CD4-positive, alpha-beta memory T cell (primary cell): ENCODE measurements at regions not wholly inside any gene's neighbourhood (a gene's known extent, or its start where the extent isn't known, plus 50 kb on each side); places are given as distances from the start of the nearest gene placed in this dataset.
A peak's percentile ranks its signal among the peaks of the same experiment; 100 is the strongest.

Experiments used
- CTCF ChIA-PET: fragments of 350-600 bp; sonication (Branson Sonifier 250); formaldehyde crosslinking; loops from one replicate; lab custom pipeline; 2021; ENCODE audit warnings: inconsistent platforms; ENCODE audit not compliant: partially characterized antibody; lab: Charles Lee
- POLR2A ChIA-PET: fragments of 350-600 bp; sonication (Branson Sonifier 250); formaldehyde crosslinking; loops from one replicate; lab custom pipeline; 2021; ENCODE audit not compliant: partially characterized antibody; lab: Charles Lee
- DNase-seq, 5 donors: peaks; one replicate each; pipeline versions ENCODE4 v3.0.0 to v3.0.0-alpha.2; 2020 to 2022; ENCODE audit warnings: mixed read lengths in 1 of 5
- H3K27ac ChIP-seq: one replicate; pipeline ENCODE4 v1.7.0; 2013; ENCODE audit warnings: low read depth, low read length
- H3K27me3 ChIP-seq: 2 replicates; pipeline ENCODE4 v1.7.0; 2013; ENCODE audit warnings: mild to moderate bottlenecking, low read length, moderate library complexity; ENCODE audit not compliant: insufficient read depth
- H3K36me3 ChIP-seq: 2 replicates; pipeline ENCODE4 v1.7.0; 2013; ENCODE audit warnings: mild to moderate bottlenecking, low read length, moderate library complexity; ENCODE audit not compliant: insufficient read depth
- H3K4me1 ChIP-seq: 2 replicates; pipeline ENCODE4 v1.7.0; 2013; ENCODE audit warnings: mild to moderate bottlenecking, low read length, moderate library complexity; ENCODE audit not compliant: insufficient read depth
- H3K4me3 ChIP-seq, 2 donors: one replicate each; pipeline ENCODE4 v1.7.0; 2013; ENCODE audit warnings: low read length in 2 of 2, mild to moderate bottlenecking in 1 of 2
- H3K9me3 ChIP-seq, 2 donors: one replicate each; pipeline ENCODE4 v1.7.0; 2013; ENCODE audit warnings: low read length in 2 of 2, control low read depth in 1 of 2; ENCODE audit not compliant: control insufficient read depth in 1 of 2
- H3K27ac Mint-ChIP-seq, 7 donors: one replicate each; pipeline ENCODE4 v1.8.0; 2020 to 2021; ENCODE audit warnings: mixed read lengths in 7 of 7, mild to moderate bottlenecking in 6 of 7, inconsistent platforms in 3 of 7, moderate library complexity in 3 of 7
- H3K27me3 Mint-ChIP-seq, 2 donors: one replicate each; pipeline ENCODE4 v1.8.0; 2020 to 2021; ENCODE audit warnings: mixed read lengths in 2 of 2
- H3K36me3 Mint-ChIP-seq, 2 donors: one replicate each; pipeline ENCODE4 v1.8.0; 2020 to 2021; ENCODE audit warnings: mixed read lengths in 2 of 2, inconsistent platforms in 1 of 2, mild to moderate bottlenecking in 1 of 2
- H3K4me1 Mint-ChIP-seq, 4 donors: one replicate each; pipeline ENCODE4 v1.8.0; 2020 to 2021; ENCODE audit warnings: mixed read lengths in 4 of 4, mild to moderate bottlenecking in 1 of 4
- H3K4me3 Mint-ChIP-seq, 8 donors: one replicate each; pipeline ENCODE4 v1.8.0; 2020 to 2021; ENCODE audit warnings: mixed read lengths in 8 of 8, mild to moderate bottlenecking in 7 of 8, moderate library complexity in 6 of 8, inconsistent platforms in 3 of 8
- H3K9me3 Mint-ChIP-seq, 8 donors: one replicate each; pipeline ENCODE4 v1.8.0; 2020 to 2021; ENCODE audit warnings: mixed read lengths in 8 of 8, mild to moderate bottlenecking in 5 of 8, inconsistent platforms in 3 of 8, moderate library complexity in 1 of 8
- intact Hi-C: fragments of 100-400 bp; cut with micrococcal nuclease; formaldehyde crosslinking; loops from one replicate; pipeline ENCODE4 v1.15.1; 2023

DNA sequence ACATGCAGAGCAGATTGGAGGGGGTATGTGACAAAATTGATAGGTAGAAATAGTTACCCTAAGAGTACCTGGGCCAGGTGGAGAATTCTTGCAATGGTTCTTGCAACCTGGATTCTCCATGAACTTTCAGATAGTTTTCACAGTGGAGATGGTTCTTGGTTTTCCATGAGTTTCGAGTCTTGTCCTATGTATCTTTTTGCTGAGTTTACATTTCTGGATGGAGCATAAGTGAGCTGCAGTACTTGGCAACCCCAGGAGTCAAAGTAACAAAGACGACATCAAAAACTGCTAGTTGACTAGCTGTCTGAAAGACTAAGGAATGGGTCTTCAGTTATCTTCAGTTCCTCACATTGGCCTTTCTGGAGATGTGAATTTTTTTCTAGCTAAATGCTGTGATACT is 196.6 kb upstream of the RAD23B start:
- POLR2A ChIA-PET = no interaction called here
- H3K27ac Mint-ChIP-seq = peak overlapping the region in 1 of 7 donors; percentile 30
- peaks cover 0 to 7% (median 0%) of the 10 kb centered on the region in 8 donors for H3K9me3 Mint-ChIP-seq
- no peaks in the 10 kb centered on the region for H3K9me3 ChIP-seq
- no peaks in the 10 kb centered on the region for H3K4me1 ChIP-seq
- H3K4me3 Mint-ChIP-seq = no peak overlapping the region
- H3K27me3 ChIP-seq = no peaks in the 10 kb centered on the region
- no peaks in the 10 kb centered on the region for H3K4me1 Mint-ChIP-seq
- H3K27me3 Mint-ChIP-seq = peaks cover 2 to 10% of the 10 kb centered on the region in 2 donors
- CTCF ChIA-PET = no interaction called here
- H3K27ac ChIP-seq = no peak overlapping the region
- H3K4me3 ChIP-seq = no peak overlapping the region
- no peak for DNase-seq
- no peaks in the 10 kb centered on the region for H3K36me3 Mint-ChIP-seq
- intact Hi-C loops = no loop called here
- no peaks in the 10 kb centered on the region for H3K36me3 ChIP-seq

DNA sequence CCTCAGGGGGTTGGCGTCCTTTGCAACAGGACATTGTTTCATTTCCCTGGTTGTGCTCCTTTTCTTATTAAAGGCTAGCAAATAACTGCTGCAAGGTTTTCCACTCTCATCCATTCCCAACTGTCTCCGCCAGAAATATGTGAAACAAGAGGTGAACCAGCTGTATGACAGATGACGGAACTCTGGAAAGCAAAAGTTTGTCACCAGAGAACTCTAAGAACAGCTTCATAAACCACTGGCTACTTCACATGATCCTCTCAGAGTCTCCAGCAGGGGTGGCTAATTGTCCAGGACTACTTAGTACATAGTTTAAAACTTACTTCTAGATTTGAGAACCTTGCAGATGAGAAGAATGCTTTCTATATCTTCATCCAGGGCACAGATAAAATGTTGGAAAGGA is 195.9 kb upstream of the RAD23B start:
- Mint-ChIP-seq H3K9me3 (peaks cover 0 to 7% (median 0%) of the 10 kb centered on the region in 8 donors), H3K4me1 (no peaks in the 10 kb centered on the region), H3K27me3 (peaks cover 2 to 10% of the 10 kb centered on the region in 2 donors), H3K36me3 (no peaks in the 10 kb centered on the region), H3K27ac (no peak overlapping the region), H3K4me3 (no peak overlapping the region)
- CTCF ChIA-PET = no interaction called here
- POLR2A ChIA-PET = no interaction called here
- no peaks in the 10 kb centered on the region for H3K36me3 ChIP-seq
- no peak overlapping the region for H3K4me3 ChIP-seq
- intact Hi-C loops = no loop called here
- no peak for DNase-seq
- no peaks in the 10 kb centered on the region for H3K9me3 ChIP-seq
- H3K4me1 ChIP-seq = no peaks in the 10 kb centered on the region
- H3K27me3 ChIP-seq = no peaks in the 10 kb centered on the region
- no peak overlapping the region for H3K27ac ChIP-seq

DNA sequence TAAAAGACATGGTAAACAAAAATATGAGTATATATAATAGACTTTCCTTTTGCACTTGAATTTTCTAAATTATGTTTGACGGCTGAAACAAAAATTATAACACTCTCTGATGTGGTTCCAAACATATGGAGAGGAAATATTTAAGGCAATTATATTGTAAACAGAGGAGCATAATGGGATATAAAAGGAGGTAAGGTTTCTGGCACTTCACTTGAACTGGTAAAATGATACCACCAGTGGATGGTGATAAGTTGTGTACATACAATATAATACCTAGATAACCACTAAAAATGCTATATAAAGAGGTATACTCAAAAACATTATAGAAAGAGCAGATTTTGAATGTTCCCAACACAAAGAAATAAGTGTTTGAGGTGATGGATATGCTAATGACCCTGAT is 192.9 kb upstream of the RAD23B start:
- intact Hi-C loops = no loop called here
- H3K4me3 Mint-ChIP-seq = no peak overlapping the region
- peaks cover 0 to 7% (median 0%) of the 10 kb centered on the region in 8 donors for H3K9me3 Mint-ChIP-seq
- no peak overlapping the region for H3K27ac Mint-ChIP-seq
- Histone ChIP-seq H3K4me3 (no peak overlapping the region), H3K4me1 (no peaks in the 10 kb centered on the region), H3K27ac (no peak overlapping the region), H3K27me3 (no peaks in the 10 kb centered on the region), H3K9me3 (no peaks in the 10 kb centered on the region), H3K36me3 (no peaks in the 10 kb centered on the region)
- H3K4me1 Mint-ChIP-seq = no peaks in the 10 kb centered on the region
- ChIA-PET CTCF (no interaction called here), POLR2A (no interaction called here)
- peaks cover 0 to 5% of the 10 kb centered on the region in 2 donors for H3K27me3 Mint-ChIP-seq
- no peak for DNase-seq
- no peaks in the 10 kb centered on the region for H3K36me3 Mint-ChIP-seq

DNA sequence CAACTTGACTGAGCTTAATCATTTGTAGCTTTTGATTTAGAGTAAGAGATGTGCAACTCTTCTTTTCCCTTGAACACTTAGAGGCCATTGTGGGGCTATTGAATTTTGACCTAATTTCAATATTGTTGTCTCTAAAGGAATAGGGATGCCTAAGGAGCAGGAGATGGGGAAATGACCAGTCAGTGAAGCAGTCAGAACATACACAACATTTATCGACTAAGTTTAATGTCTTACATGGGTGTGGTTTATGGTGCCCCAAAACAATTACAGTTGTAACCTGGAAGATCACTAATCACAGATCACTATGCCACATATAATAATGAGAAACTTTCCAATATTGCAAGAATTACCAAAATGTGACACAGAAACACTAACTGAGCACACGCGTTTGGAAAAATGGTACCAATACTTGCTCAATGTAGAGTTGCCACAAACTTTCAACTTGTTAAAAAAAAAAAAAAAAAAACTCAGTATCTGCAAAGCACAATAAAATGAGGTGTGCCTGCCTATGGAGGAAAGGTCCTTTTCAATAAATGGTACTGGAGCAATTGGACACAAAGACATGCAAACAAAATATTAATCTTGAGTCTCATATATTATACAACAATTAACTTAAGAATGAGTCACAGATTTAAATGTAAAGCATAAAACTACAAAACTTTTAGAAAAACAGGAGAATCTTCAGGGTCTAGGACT is 189.6 kb upstream of the RAD23B start:
- H3K27ac ChIP-seq = no peak overlapping the region
- Mint-ChIP-seq H3K36me3 (no peaks in the 10 kb centered on the region), H3K4me3 (no peak overlapping the region), H3K27me3 (peaks cover 0 to 5% of the 10 kb centered on the region in 2 donors), H3K9me3 (peaks cover 0 to 7% (median 0%) of the 10 kb centered on the region in 8 donors), H3K4me1 (no peaks in the 10 kb centered on the region), H3K27ac (no peak overlapping the region)
- no peaks in the 10 kb centered on the region for H3K36me3 ChIP-seq
- intact Hi-C loops = no loop called here
- H3K9me3 ChIP-seq = no peaks in the 10 kb centered on the region
- H3K4me1 ChIP-seq = no peaks in the 10 kb centered on the region
- no peak overlapping the region for H3K4me3 ChIP-seq
- ChIA-PET CTCF (no interaction called here), POLR2A (no interaction called here)
- no peak for DNase-seq
- no peaks in the 10 kb centered on the region for H3K27me3 ChIP-seq

DNA sequence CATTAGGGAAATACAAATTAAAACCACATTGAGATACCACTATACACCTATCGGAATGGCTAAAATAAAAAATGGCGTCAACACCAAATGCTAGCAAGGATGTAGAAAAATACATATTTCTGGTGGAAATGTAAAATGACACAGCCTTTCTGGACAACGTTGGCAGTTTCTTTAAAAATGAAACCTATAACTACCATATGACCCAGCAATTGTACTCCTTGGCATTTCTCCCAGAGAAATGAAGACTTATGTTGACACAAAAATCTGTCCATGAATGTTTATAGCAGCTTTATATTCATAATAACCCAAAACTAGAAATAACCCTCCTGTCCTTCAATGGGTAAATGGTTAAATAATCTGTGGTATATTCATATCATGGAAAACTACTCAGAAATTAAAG is 188.7 kb upstream of the RAD23B start:
- intact Hi-C loops = no loop called here
- no peak overlapping the region for H3K4me3 ChIP-seq
- no peak overlapping the region for H3K27ac ChIP-seq
- ChIA-PET POLR2A (no interaction called here), CTCF (no interaction called here)
- H3K4me1 Mint-ChIP-seq = no peaks in the 10 kb centered on the region
- H3K27ac Mint-ChIP-seq = no peak overlapping the region
- no peak overlapping the region for H3K4me3 Mint-ChIP-seq
- no peaks in the 10 kb centered on the region for H3K27me3 Mint-ChIP-seq
- no peaks in the 10 kb centered on the region for H3K36me3 Mint-ChIP-seq
- no peaks in the 10 kb centered on the region for H3K4me1 ChIP-seq
- H3K9me3 Mint-ChIP-seq = peaks cover 0 to 2% (median 0%) of the 10 kb centered on the region in 8 donors
- H3K9me3 ChIP-seq = no peaks in the 10 kb centered on the region
- no peaks in the 10 kb centered on the region for H3K36me3 ChIP-seq
- H3K27me3 ChIP-seq = no peaks in the 10 kb centered on the region
- no peak for DNase-seq

DNA sequence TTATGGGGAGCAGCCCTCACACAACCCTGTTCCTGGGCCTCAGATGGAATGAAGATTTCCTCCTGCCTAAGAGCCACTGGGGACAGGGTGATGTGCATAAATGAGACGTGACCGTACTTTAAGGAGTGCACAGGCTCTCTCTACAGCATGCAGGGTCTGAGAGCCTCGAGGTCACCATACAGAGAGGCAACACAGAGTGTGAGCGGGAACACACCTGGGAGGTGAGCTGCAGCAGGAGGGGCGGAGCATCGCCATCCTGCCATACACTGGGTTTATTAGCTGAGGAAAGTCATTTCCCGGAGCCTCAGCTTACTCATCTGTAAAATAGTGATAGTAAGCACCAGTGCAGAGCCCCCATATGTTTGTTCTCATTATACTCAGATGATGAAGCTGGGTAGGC is 182.5 kb upstream of the RAD23B start:
- no peaks in the 10 kb centered on the region for H3K36me3 Mint-ChIP-seq
- H3K4me3 Mint-ChIP-seq = no peak overlapping the region
- H3K9me3 ChIP-seq = no peaks in the 10 kb centered on the region
- H3K4me1 ChIP-seq = no peaks in the 10 kb centered on the region
- CTCF ChIA-PET = no interaction called here
- H3K27me3 Mint-ChIP-seq = no peaks in the 10 kb centered on the region
- intact Hi-C loops = no loop called here
- no peaks in the 10 kb centered on the region for H3K4me1 Mint-ChIP-seq
- POLR2A ChIA-PET = no interaction called here
- H3K27me3 ChIP-seq = no peaks in the 10 kb centered on the region
- H3K27ac ChIP-seq = no peak overlapping the region
- no peak overlapping the region for H3K4me3 ChIP-seq
- peaks cover 0 to 2% (median 0%) of the 10 kb centered on the region in 8 donors for H3K9me3 Mint-ChIP-seq
- H3K27ac Mint-ChIP-seq = no peak overlapping the region
- H3K36me3 ChIP-seq = no peaks in the 10 kb centered on the region
- DNase-seq = no peak

DNA sequence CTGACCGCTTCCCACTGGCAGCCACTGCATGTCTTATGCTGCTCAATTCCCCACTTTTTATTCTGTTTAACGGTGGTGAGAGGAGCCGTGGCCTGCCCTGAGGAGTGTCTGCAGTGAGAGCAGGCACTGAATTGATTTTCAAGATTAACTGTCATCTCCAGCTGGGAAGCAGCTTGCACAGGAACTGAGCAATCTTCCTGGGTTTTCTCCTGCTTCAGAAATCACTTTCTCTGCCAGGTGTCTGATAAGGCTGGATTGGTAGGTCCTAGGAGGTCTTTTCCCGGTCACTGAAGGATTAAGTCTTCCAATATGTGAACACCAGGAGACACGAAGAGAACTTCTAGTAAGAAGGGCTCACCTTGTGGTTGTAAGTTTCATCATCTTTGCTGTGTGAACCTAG is 181.1 kb upstream of the RAD23B start:
- Histone ChIP-seq H3K27ac (no peak overlapping the region), H3K4me3 (no peak overlapping the region), H3K36me3 (no peaks in the 10 kb centered on the region), H3K27me3 (no peaks in the 10 kb centered on the region), H3K4me1 (no peaks in the 10 kb centered on the region), H3K9me3 (no peaks in the 10 kb centered on the region)
- Mint-ChIP-seq H3K27me3 (no peaks in the 10 kb centered on the region), H3K36me3 (no peaks in the 10 kb centered on the region), H3K9me3 (no peaks in the 10 kb centered on the region), H3K4me3 (no peak overlapping the region), H3K4me1 (no peaks in the 10 kb centered on the region), H3K27ac (no peak overlapping the region)
- intact Hi-C loops = no loop called here
- ChIA-PET CTCF (no interaction called here), POLR2A (no interaction called here)
- DNase-seq = no peak

DNA sequence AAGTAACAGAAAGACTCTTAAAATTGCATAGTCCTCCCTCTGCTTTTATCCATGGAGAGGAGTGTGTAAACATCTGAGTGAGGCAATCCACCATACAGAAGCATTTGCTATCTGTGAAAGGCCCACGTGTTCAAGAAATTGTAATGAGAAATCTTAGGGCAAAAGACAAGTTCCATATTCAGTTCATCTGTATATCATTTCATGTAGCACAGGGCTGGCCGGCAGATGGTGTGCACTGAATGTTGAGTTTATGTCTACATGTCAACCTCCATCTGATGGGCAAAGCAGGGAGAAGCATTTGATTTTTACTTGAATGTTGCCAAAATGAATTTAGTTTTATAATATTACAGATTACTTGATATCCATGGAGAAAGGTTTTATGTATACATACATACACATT is 179.5 kb upstream of the RAD23B start:
- Mint-ChIP-seq H3K9me3 (no peaks in the 10 kb centered on the region), H3K36me3 (no peaks in the 10 kb centered on the region), H3K4me3 (no peak overlapping the region), H3K27ac (no peak overlapping the region), H3K27me3 (no peaks in the 10 kb centered on the region), H3K4me1 (no peaks in the 10 kb centered on the region)
- no peaks in the 10 kb centered on the region for H3K27me3 ChIP-seq
- ChIA-PET CTCF (no interaction called here), POLR2A (no interaction called here)
- H3K27ac ChIP-seq = no peak overlapping the region
- no peaks in the 10 kb centered on the region for H3K4me1 ChIP-seq
- H3K9me3 ChIP-seq = no peaks in the 10 kb centered on the region
- DNase-seq = no peak
- intact Hi-C loops = no loop called here
- H3K4me3 ChIP-seq = no peak overlapping the region
- no peaks in the 10 kb centered on the region for H3K36me3 ChIP-seq
